Right forelimb (tissue), 1 donor: ENCODE measurements at regions not wholly inside any gene's neighbourhood (a gene's known extent, or its start where the extent isn't known, plus 50 kb on each side); places are given as distances from the start of the nearest gene placed in this dataset.

Source experiments
- DNase-seq: peaks from one replicate; pipeline ENCODE4 v3.0.0-alpha.2; 2018

DNA sequence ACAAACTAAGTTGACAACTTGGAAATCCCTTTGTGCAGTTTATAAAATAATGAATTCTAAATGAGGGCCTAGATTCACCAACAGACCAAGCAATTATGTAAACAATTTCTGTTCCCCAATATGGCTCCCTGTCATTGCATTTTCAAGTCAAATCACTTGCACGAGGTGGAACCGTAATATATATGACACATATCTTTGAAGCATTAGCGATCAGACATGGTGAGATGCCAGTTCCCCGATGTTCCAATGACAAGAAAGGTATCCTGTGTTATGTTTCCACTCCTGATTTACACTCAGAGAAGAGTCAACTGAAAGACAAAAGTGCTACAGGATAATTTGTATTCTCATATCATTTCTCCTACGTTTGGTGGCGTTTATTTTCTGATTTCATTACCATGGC is 108.5 kb upstream of the TDRD3 start:
- DNase-seq: no peak

DNA sequence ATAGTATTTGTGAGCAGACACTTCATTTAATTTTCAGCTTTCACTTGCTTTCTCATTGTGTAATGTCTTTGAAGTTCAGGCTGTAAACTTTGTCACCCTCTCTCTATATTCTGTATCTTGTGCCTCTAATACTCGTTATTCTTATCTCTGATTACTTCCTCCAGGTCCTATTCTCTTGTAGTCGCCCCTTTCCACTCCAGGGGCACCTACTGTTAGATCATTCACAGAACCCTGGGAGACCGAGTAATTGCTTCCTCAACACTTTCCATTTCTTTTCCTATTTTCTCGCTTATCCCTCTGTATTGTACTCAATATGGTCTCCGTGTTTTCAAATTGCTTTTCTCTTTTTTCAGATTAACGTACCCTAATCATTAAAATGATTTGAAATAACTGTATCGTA is 93.9 kb upstream of the TDRD3 start:
- DNase-seq: no peak

DNA sequence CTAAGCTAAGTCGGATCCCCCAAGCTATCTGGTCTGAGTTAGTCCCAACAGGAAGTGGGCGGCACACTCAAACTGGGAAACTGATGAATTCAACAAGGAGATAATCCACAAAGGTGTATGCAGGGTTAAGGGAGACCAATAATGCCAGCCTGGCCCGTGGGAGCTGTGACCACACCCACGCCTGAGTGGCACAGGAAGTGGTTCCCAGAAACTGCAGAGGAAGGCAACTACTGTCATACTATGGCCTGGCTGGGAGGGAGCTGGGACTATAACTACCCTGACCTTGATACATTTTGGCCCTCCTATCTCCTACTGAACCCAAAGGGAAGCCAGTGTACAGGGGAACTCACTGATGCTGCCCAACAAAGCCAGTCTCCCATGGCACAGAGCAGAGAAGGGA is 85.5 kb upstream of the TDRD3 start:
- DNase-seq: no peak

DNA sequence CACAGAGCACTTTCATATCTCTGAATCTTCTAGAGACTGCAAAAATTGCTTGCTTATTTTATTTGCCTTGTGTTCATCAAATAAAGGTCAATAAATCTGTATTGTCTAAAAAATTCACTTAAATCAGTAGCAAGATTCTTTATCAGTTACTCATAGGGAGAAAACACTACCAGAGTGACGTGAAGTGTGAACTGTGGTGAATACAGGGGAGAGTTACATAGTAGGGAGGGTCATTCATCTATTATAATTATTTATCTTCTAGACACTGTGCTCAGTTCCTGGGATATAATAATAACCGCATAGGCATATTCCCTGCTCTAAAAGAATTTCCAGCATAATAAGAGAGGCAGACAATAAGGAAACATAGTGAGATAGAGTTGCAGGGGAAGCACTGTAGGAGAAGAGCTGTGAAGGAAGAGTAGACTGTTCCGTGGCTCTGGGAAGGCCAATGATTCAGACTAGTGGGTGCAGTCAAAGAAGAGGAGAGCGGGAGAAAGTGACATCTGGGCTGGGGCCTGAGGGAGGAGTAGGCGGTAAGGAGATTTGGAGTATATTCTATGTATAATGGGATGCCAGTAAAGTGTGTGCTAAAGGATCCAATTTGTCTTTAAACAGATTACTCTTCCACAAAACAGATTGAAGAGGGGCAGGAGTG is 84.0 kb upstream of the TDRD3 start:
- DNase-seq: no peak

DNA sequence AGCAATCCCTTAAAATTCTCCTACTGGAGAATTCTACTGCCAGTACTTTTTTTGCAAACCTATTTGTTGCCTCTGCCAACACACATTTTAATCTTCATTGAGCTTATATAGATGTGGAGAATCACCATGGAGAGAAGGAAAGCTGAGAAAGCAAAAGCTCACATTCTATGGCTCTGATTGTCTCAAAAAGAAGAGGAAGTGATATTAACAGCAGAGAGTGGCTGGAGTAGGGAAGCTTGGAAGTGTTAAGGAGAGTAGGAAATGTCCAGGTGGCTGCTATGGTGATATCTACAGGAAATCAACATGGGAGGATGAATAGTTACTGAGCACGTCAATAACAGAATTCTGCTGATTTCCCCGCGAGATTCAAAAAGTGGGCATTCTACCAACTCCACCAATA is 78.8 kb upstream of the TDRD3 start:
- no peak for DNase-seq

DNA sequence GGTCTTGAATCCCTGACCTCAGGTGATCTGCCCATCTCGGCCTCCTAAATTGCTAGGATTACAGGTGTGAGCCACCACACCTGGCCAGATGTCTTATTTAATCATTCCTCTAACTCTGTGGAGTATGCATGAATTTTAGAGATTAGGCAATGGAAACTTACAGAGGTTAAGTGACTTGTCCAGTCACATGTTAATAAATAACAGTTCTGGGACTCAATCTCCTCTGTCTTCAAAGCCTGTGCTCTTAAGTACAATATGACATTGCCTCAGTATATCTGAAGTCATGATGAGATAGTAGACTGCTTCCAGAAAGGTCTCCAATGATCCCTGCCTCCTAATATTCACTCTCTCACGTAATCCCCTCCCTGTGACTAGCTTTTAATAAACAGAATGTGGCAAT is 72.9 kb upstream of the TDRD3 start:
- DNase-seq: no peak

DNA sequence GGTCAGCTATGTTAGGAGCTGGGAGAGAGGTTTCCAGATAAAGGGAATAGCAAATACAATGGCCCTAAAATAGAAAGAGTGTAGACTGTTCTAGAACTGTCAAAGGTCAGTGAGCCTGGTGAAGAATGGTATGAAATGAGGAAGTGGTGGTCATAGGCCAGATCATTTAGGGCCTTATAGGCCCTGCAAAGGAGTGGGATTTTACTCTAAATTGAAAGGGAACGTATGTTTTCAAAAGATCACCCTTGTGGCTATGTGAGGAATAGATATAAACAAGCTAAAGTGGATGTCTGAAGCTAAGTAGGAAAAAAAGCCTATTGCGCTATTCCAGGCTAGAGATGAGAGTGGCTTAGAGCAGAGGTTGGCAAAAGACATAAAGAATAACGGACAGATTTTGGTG is 70.7 kb upstream of the TDRD3 start:
- no peak for DNase-seq

DNA sequence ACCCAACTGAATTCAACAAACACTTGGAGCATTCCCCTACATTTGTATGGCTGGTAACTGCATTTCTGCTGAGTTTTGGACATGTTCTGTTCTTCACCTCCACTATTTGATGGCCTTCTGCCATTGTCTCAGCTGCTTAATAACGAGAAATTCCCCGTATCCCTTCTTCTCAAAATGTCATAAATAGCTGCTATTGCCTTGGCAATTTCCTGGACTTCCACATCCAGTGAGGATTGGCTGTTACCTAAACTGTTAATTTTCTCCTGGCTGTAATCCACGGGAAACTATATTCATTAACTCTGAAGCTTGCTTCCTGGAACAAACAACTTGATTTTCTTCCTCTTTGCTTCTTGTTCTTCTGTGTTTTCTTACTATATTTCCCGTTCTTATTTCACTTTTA is 69.5 kb upstream of the TDRD3 start:
- DNase-seq: no peak

DNA sequence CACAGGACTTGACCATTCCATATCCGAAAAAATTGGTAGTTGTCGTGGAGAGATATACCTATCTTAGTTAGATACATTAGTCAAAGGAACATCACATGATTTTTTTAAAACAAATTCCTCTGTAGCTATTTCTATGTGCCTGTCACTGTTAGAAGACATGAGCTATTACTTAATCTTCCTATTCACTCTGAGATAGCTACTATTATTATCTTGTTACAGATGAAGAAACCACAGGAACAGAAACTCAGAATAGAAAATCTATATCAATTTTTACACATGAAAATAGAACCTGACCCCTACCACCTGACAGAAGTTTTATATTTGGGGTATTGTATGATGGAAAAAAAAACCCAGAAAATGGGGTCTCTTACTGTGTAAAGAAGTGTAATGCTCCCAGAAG is 68.9 kb upstream of the TDRD3 start:
- DNase-seq: no peak

DNA sequence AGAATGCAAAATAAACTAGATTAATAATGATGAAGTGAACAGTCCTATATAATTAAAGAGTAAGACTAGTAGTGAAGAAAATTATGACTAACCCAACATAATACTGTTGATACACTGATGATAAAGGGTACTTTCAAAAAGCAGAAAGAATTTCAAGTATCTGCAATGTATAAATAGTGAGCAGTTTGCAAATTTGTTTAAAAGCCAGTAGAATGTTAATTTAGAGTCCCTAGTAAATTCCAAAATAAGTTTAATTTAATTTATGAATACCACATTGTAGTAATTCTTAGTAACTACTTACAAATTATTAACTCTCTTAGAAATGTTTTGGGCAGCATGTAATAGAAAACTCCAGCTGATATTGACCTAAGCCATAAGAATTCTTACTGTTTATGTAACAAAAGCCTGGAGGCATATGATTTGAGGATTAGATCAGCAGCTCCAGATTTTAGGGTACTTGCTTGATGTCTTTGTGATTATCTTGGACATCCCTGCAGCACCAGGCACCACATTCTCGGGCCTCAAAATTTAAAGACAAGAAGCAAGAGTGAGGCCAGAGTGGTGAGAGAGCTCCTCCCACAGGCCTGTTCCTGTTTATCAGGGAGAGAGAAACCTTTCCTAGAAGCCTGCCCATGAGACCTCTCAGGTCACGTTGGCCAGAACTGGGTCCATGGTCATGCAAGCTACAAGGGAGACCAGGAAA is 67.6 kb upstream of the TDRD3 start:
- peak; percentile 50 for DNase-seq

DNA sequence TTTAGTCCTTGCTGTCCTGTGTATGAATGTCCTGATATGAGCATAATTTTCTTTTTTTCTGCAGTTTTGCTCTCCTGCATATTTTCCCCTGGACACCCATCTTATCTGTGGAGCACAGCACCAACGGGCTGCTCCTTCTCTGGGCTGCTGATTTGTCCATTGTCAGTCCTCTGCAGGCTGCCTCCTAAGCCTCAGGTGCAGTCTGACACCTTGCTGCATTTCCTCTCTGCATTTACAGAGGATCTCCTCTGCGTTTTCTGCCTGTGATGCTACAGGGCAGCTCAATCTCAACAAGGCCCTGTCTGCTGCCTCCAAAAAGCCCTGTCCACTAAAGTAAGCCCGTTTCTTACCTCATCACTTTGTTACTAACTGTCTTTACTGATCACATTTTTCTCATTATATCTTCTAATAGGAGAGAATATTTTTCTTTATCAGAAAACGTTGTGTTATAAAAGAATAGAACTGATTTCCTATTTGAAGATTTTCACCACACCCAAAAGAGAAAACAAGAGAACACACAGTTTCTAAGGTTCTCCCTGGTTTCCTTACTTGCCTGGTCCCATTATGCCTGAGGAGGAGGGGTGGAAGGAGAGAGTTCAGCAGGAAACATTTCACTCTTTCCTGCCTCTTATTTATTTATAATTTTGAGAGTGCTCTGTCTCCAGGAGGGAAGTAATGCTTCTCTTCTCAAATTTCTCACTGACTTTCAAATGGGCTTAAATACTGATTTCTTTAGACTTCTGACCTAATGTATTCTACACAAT is 65.6 kb upstream of the TDRD3 start:
- DNase-seq: no peak

DNA sequence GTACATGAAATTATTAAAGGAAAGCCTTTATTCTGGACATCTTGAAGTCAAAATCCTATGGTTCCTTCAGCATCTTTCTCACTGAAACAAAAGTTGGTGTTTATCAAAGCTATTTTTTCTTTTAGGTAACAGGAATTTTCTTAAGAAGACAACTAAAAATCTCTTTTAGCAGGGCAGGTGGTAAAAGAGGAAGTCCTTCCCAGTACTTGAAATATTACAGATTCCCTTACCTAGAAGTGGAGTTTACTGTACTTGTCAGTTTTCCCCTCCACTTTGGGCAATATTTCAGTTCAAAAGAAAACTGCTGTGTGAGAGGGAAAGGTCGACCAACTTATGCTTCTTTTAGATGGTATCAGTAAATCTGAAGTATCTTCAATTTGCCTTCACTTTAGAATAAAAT is 64.3 kb upstream of the TDRD3 start:
- DNase-seq: no peak

DNA sequence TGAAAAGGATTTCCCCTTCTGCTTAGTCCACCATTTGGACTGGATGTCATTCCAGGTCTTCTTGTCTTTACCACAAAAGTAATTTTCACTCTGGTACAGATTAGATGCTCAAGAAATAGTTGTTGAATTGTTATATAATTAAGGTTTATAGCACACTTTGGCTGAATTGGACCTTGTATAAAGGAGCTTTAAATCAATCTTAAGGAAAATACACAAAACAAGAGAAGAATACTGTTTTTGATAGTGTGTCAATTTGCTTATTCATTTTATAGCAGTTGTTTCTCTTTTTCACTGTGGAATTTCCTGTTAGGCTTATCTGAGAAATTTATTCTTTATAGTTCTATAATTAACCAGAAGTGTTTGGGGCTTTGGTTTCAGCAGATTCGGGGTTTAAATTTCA is 62.7 kb upstream of the TDRD3 start:
- no peak for DNase-seq

DNA sequence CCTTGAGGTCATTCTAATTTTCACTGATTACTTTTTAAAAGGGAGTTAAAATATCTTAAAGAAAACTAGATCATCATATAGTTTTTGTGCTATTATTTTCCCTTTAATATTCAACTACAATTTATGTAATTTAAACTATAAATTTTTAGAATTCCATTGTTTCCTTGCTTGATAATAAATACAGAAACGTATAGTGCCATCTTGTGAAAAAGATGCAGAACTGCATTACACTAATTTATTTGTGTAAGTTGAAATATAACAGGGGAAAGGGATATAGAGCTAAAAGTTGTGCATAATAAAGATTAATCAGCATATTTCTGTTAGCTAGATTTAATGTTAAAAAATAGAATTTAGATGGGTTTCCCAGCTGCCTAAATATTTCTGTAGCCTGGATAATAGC is 61.5 kb upstream of the TDRD3 start:
- no peak for DNase-seq

DNA sequence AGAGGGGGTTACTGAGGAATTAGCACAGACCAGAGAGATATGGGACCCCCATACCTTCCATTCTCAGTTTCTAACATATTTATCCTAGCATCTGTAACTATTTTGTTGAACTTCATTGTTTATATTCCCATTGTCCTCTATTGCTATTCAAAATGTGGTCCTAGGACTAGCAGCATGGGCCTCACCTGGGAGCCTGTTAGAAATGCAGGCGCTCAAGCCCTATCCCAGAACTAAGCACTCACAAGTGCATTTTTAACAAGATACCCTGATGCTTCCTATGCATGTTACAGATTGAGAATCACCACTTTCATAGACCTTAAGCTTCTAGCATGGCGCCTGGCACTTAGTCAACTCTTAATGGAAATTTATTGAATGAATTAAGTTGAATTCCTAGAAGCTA is 58.3 kb upstream of the TDRD3 start:
- DNase-seq: no peak

DNA sequence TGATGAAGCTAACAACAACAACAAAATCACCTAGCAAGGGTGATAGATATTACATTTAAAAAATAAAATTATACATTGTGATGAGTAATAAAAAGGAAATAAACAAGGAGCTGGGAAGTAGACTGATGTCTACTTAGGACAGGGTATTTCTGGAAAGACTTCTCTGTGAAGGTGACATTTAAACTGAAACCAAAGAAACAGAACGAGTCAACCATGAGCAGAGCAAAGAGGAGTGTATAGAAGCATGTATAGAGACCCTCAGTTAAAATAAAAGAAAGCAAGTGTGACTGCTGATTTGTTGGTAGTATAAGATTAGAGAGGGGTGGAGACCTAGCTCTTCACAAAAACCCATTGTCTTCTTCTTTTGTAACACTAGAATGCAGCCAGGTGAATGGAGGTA is 53.0 kb upstream of the TDRD3 start:
- DNase-seq: no peak

DNA sequence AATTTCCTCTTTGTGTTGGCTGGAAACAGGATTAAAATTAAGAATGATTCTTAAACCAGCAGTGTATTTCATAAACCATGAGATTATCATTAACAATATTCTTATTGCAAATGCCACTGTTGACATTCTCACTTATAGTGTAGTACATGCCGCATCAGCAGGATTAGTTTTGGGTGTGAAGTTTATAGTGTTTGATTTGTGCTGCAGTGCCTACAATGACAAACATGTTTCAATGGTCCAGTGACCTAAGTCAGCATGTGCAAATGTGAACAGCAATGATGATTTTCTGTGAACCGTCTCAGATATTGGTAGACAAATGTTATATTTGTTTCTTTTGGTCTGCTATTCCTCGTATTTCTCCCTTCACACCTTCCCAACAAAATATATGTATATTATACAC is 49.8 kb upstream of the TDRD3 start:
- DNase-seq: no peak
